ENCODE measurements at regions not wholly inside any gene's neighbourhood (a gene's known extent, or its start where the extent isn't known, plus 50 kb on each side); places are given as distances from the start of the nearest gene placed in this dataset.

DNA sequence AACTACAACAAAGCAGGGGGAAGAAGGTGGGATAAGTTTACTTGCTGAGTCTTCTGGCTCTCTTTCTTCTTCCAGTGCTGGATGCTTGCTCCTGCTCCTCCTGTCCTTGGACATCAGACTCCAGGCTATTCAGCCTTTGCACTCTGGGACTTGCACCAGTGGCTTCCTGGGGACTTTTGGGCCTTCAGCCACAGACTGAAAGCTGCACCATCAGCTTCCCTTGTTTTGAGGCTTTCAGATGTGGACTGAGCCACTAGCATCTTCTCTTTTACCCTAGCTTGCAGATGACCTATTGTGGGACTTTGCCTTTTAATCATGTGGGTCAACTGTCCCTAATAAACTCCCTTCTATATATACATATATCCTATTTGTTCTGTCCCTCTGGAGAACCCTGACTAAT lies 173.0 kb upstream of the UFM1 start:
- ChIA-PET POLR2A (no interaction called here), CTCF (no interaction called here)
- no peak overlapping the region for H3K4me3 ChIP-seq (ENCODE audit: low read depth, low read length)
- no peak for DNase-seq (ENCODE audit: low read depth, low spot score)
- TF ChIP-seq, protein P1, sequence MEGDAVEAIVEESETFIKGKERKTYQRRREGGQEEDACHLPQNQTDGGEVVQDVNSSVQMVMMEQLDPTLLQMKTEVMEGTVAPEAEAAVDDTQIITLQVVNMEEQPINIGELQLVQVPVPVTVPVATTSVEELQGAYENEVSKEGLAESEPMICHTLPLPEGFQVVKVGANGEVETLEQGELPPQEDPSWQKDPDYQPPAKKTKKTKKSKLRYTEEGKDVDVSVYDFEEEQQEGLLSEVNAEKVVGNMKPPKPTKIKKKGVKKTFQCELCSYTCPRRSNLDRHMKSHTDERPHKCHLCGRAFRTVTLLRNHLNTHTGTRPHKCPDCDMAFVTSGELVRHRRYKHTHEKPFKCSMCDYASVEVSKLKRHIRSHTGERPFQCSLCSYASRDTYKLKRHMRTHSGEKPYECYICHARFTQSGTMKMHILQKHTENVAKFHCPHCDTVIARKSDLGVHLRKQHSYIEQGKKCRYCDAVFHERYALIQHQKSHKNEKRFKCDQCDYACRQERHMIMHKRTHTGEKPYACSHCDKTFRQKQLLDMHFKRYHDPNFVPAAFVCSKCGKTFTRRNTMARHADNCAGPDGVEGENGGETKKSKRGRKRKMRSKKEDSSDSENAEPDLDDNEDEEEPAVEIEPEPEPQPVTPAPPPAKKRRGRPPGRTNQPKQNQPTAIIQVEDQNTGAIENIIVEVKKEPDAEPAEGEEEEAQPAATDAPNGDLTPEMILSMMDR (IDR thresholded peaks at IDR 0.05; ENCODE audit: insufficient read depth, low read length, missing control alignments), result no peak

DNA sequence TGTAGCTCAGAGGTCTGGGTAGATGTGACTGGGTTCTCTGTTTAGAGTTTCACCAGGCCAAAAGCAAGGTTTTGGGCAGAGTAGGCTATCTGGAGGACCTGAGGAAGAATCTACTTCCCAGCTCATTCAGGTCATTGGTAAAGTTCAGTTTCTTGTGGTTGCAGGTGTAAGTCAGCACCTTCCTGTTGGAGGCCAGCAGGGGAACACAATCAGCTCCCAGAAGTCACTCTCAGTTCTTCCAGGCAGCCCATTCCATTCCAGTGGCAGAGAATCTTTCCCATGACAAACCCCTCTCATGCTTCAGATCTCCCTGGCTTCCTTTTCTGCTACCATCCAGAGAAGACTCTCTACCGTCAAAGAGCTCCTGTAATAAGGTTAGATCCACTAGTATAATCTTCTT lies 176.2 kb upstream of the UFM1 start:
- ChIA-PET CTCF (no interaction called here), POLR2A (no interaction called here)
- TF ChIP-seq, protein P1 (IDR thresholded peaks at IDR 0.05; ENCODE audit: insufficient read depth, low read length, missing control alignments), result no peak
- DNase-seq (ENCODE audit: low read depth, low spot score), result no peak
- H3K4me3 ChIP-seq (ENCODE audit: low read depth, low read length), result no peak overlapping the region

DNA sequence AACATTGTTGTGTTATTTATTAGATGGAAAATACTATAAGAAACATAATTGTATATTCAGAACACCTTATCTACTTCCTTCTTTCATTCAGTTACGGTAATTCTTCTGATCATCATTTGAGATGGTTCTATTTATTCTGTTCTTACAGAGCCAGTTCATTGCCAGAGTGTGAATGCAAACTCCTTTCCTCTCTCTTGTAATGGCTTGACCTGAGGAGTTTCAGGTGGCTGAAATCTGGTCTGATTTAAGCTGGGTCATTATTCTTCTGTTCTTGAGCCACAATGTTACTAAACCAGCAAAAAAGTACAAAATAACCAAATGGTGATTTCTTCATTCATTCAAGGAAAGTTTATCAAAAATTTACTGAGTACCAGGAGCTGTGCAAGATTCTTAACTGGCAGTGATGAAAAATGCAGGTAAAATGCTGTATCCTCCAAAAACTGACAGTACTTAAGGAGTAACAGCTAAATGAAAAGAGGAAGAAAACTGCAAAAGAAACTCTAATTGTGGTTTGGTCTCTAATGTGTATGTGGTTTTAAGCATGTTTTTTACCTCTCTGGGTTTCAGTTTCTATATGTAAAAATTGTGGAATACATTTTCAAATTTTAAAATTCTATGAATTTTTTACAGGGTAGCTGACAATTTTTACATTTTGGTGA lies 182.4 kb upstream of the UFM1 start:
- TF ChIP-seq, protein P1 (IDR thresholded peaks at IDR 0.05; ENCODE audit: insufficient read depth, low read length, missing control alignments), result no peak
- H3K4me3 ChIP-seq (ENCODE audit: low read depth, low read length), result no peak overlapping the region
- POLR2A ChIA-PET, result no interaction called here
- CTCF ChIA-PET, result no interaction called here
- no peak for DNase-seq (ENCODE audit: low read depth, low spot score)

DNA sequence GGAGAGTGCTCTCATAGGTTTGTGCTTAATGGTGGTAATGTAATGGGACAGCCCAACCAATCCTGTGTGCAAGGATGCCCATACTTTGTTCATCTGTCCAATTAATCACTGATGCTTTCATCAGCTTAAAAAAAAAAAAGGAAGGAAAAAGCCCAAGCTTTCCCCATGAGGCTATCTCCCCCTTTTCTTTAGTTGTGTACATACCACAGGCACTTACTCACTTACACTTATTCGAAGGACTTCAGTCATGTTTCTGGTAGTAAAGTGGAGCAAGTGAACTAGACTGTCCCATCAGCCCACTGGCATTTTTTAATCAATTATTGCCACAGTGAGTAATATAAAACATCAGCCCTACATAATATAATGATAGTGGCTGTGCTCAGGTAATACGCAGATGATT lies 183.5 kb upstream of the UFM1 start:
- TF ChIP-seq, protein P1 (IDR thresholded peaks at IDR 0.05; ENCODE audit: insufficient read depth, low read length, missing control alignments), result no peak
- POLR2A ChIA-PET, result no interaction called here
- CTCF ChIA-PET, result no interaction called here
- no peak for DNase-seq (ENCODE audit: low read depth, low spot score)
- H3K4me3 ChIP-seq (ENCODE audit: low read depth, low read length), result no peak overlapping the region

DNA sequence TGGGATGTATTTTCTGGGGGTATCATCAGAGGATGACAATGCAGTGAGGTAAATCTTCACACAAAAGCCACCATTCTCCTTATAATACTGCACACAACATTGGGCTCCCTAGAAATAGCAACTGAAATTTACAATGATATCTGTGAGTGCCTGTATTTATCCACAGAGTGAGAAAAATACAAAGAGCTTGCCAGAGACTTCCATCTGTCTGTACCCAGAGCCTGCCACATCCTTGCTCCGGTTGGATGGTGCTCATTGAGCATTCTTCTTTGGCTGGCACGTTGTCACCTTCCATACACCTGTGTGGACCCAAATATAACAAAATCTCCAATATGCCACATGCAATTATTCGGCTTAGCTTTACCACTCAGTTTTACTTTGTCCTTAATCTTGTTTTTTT lies 189.5 kb upstream of the UFM1 start:
- H3K4me3 ChIP-seq (ENCODE audit: low read depth, low read length), result no peak overlapping the region
- ChIA-PET POLR2A (no interaction called here), CTCF (no interaction called here)
- no peak for DNase-seq (ENCODE audit: low read depth, low spot score)
- TF ChIP-seq, protein P1 (IDR thresholded peaks at IDR 0.05; ENCODE audit: insufficient read depth, low read length, missing control alignments), result no peak

DNA sequence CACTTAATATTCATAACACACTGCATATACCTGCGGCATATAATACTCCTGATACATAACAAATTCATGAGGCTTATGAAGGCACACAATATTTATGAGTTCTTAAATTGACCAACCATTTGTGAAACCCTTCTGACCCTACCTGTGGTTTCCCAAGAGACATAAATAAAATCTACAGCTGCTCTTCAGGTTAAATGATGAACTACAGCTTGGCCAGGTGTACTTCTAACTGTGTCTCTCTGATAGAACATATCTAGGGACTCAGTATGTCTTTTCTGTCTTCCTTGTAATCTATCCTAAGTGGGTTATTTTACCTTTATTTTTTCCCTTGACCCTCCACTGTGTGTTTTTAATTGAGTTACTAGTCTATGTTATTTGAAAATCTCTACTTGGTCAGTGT lies 189.9 kb upstream of the UFM1 start:
- ChIA-PET POLR2A (no interaction called here), CTCF (no interaction called here)
- no peak for DNase-seq (ENCODE audit: low read depth, low spot score)
- TF ChIP-seq, protein P1 (IDR thresholded peaks at IDR 0.05; ENCODE audit: insufficient read depth, low read length, missing control alignments), result no peak
- no peak overlapping the region for H3K4me3 ChIP-seq (ENCODE audit: low read depth, low read length)
